ENCODE measurements at regions not wholly inside any gene's neighbourhood (a gene's known extent, or its start where the extent isn't known, plus 50 kb on each side); places are given as distances from the start of the nearest gene placed in this dataset.

GRCh38 chr3:106299300-106300098 lies 430.7 kb upstream of the CBLB start:
- TF ChIP-seq ISL1 (CRISPR knock-in tag; IDR thresholded peaks at IDR 0.05) (peak; percentile 70), PPARA (CRISPR knock-in tag; IDR thresholded peaks at IDR 0.05; ENCODE audit: borderline replicate concordance) (no peak), TOX (CRISPR knock-in tag; IDR thresholded peaks at IDR 0.05; ENCODE audit: borderline replicate concordance) (peak; percentile 44; the same call in 1 of the 2 replicates), ZNF70 (CRISPR knock-in tag; IDR thresholded peaks at IDR 0.05) (no peak), PATZ1 (CRISPR knock-in tag; IDR thresholded peaks at IDR 0.05; ENCODE audit: borderline replicate concordance) (no peak), SNAI2 (CRISPR knock-in tag; IDR thresholded peaks at IDR 0.05) (no peak), ZFP3 (CRISPR knock-in tag; IDR thresholded peaks at IDR 0.05) (no peak)
- peak; percentile 92 for ATAC-seq

GRCh38 chr3:106302451-106303221 lies 433.8 kb upstream of the CBLB start:
- ATAC-seq, result no peak
- TF ChIP-seq GLIS3 (CRISPR knock-in tag; IDR thresholded peaks at IDR 0.05) (no peak), BACH2 (CRISPR knock-in tag; IDR thresholded peaks at IDR 0.05; ENCODE audit: borderline replicate concordance) (no peak), OSR1 (CRISPR knock-in tag; IDR thresholded peaks at IDR 0.05) (no peak), PATZ1 (CRISPR knock-in tag; IDR thresholded peaks at IDR 0.05; ENCODE audit: borderline replicate concordance) (no peak), ZNF70 (CRISPR knock-in tag; IDR thresholded peaks at IDR 0.05) (no peak), ZC3H10 (CRISPR knock-in tag; IDR thresholded peaks at IDR 0.05) (no peak), SNAI2 (CRISPR knock-in tag; IDR thresholded peaks at IDR 0.05) (no peak), ZFP30 (CRISPR knock-in tag; IDR thresholded peaks at IDR 0.05) (no peak), ZFP3 (CRISPR knock-in tag; IDR thresholded peaks at IDR 0.05) (no peak)
- TF ChIP-seq, protein P1, sequence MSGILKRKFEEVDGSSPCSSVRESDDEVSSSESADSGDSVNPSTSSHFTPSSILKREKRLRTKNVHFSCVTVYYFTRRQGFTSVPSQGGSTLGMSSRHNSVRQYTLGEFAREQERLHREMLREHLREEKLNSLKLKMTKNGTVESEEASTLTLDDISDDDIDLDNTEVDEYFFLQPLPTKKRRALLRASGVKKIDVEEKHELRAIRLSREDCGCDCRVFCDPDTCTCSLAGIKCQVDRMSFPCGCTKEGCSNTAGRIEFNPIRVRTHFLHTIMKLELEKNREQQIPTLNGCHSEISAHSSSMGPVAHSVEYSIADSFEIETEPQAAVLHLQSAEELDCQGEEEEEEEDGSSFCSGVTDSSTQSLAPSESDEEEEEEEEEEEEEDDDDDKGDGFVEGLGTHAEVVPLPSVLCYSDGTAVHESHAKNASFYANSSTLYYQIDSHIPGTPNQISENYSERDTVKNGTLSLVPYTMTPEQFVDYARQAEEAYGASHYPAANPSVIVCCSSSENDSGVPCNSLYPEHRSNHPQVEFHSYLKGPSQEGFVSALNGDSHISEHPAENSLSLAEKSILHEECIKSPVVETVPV (CRISPR knock-in tag; IDR thresholded peaks at IDR 0.05), result no peak
- TF ChIP-seq, protein P2, sequence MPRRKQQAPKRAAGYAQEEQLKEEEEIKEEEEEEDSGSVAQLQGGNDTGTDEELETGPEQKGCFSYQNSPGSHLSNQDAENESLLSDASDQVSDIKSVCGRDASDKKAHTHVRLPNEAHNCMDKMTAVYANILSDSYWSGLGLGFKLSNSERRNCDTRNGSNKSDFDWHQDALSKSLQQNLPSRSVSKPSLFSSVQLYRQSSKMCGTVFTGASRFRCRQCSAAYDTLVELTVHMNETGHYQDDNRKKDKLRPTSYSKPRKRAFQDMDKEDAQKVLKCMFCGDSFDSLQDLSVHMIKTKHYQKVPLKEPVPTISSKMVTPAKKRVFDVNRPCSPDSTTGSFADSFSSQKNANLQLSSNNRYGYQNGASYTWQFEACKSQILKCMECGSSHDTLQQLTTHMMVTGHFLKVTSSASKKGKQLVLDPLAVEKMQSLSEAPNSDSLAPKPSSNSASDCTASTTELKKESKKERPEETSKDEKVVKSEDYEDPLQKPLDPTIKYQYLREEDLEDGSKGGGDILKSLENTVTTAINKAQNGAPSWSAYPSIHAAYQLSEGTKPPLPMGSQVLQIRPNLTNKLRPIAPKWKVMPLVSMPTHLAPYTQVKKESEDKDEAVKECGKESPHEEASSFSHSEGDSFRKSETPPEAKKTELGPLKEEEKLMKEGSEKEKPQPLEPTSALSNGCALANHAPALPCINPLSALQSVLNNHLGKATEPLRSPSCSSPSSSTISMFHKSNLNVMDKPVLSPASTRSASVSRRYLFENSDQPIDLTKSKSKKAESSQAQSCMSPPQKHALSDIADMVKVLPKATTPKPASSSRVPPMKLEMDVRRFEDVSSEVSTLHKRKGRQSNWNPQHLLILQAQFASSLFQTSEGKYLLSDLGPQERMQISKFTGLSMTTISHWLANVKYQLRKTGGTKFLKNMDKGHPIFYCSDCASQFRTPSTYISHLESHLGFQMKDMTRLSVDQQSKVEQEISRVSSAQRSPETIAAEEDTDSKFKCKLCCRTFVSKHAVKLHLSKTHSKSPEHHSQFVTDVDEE (CRISPR knock-in tag; IDR thresholded peaks at IDR 0.05), result no peak
- TF ChIP-seq, protein P3, sequence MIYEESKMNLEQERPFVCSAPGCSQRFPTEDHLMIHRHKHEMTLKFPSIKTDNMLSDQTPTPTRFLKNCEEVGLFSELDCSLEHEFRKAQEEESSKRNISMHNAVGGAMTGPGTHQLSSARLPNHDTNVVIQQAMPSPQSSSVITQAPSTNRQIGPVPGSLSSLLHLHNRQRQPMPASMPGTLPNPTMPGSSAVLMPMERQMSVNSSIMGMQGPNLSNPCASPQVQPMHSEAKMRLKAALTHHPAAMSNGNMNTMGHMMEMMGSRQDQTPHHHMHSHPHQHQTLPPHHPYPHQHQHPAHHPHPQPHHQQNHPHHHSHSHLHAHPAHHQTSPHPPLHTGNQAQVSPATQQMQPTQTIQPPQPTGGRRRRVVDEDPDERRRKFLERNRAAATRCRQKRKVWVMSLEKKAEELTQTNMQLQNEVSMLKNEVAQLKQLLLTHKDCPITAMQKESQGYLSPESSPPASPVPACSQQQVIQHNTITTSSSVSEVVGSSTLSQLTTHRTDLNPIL (CRISPR knock-in tag; IDR thresholded peaks at IDR 0.05; ENCODE audit: low read depth), result no peak
- TF ChIP-seq, protein P4, sequence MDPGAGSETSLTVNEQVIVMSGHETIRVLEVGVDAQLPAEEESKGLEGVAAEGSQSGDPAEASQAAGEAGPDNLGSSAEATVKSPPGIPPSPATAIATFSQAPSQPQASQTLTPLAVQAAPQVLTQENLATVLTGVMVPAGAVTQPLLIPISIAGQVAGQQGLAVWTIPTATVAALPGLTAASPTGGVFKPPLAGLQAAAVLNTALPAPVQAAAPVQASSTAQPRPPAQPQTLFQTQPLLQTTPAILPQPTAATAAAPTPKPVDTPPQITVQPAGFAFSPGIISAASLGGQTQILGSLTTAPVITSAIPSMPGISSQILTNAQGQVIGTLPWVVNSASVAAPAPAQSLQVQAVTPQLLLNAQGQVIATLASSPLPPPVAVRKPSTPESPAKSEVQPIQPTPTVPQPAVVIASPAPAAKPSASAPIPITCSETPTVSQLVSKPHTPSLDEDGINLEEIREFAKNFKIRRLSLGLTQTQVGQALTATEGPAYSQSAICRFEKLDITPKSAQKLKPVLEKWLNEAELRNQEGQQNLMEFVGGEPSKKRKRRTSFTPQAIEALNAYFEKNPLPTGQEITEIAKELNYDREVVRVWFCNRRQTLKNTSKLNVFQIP (CRISPR knock-in tag; IDR thresholded peaks at IDR 0.05; ENCODE audit: borderline replicate concordance, low read depth), result no peak

Measured in SK-N-SH treated with all-trans-retinoic acid at 6 μM for 48 hours (cell line).